WTC11 (cell line): ENCODE measurements at regions not wholly inside any gene's neighbourhood (a gene's known extent, or its start where the extent isn't known, plus 50 kb on each side); places are given as distances from the start of the nearest gene placed in this dataset.

ENCODE experiments used
- ATAC-seq: fragments of 200-7000 bp; cut with Tn5 transposase; 2 replicates; pipeline ENCODE4 v1.10.0; 2021; ENCODE audit warnings: mild to moderate bottlenecking, moderate library complexity
- CTCF ChIA-PET: fragments of 300-600 bp; sonication (Branson Sonifier 250); formaldehyde crosslinking; loops from one replicate; lab custom pipeline; 2021; ENCODE audit warnings: antibody characterized with exemption; lab: Charles Lee
- POLR2A ChIA-PET: fragments of 350-600 bp; sonication (Branson Sonifier 250); formaldehyde crosslinking; loops from one replicate; lab custom pipeline; 2021; ENCODE audit warnings: antibody characterized with exemption; lab: Charles Lee
- DNase-seq: peaks from one replicate; pipeline ENCODE4 v3.0.0; 2021; ENCODE audit warnings: low spot score
- H3K27ac Mint-ChIP-seq: 2 replicates; pipeline ENCODE4 v1.8.0; 2021; ENCODE audit warnings: mixed read lengths
- H3K27me3 Mint-ChIP-seq: 2 replicates; pipeline ENCODE4 v1.8.0; 2021; ENCODE audit warnings: low read depth, mild to moderate bottlenecking, moderate library complexity, mixed read lengths
- H3K36me3 Mint-ChIP-seq: 2 replicates; pipeline ENCODE4 v1.8.0; 2021; ENCODE audit warnings: mixed read lengths
- H3K4me1 Mint-ChIP-seq: 2 replicates; pipeline ENCODE4 v1.8.0; 2022; ENCODE audit warnings: mixed read lengths
- H3K4me3 Mint-ChIP-seq: 2 replicates; pipeline ENCODE4 v1.8.0; 2021; ENCODE audit warnings: mild to moderate bottlenecking, moderate library complexity, mixed read lengths
- H3K9me3 Mint-ChIP-seq: 2 replicates; pipeline ENCODE4 v1.8.0; 2021; ENCODE audit warnings: mixed read lengths
- AFF4 ChIP-seq: sonication (generic); formaldehyde crosslinking; IDR thresholded peaks from 2 replicates; pipeline ENCODE4 v1.8.1; 2023; ENCODE audit warnings: mild to moderate bottlenecking, missing genetic modification reagents, borderline replicate concordance
- AR ChIP-seq: fragments of 250-450 bp; sonication (Bioruptor Pico); IDR thresholded peaks from 2 replicates; pipeline ENCODE4 v1.9.0; 2021; ENCODE audit warnings: mild to moderate bottlenecking
- ATF3 ChIP-seq: sonication (generic); formaldehyde crosslinking; conservative IDR thresholded peaks from 2 replicates; pipeline ENCODE4 v1.8.1; 2022; ENCODE audit warnings: mild to moderate bottlenecking, missing genetic modification reagents
- ATF6 ChIP-seq: sonication (generic); formaldehyde crosslinking; IDR thresholded peaks from 2 replicates; pipeline ENCODE4 v1.8.1; 2023; ENCODE audit warnings: mild to moderate bottlenecking, missing genetic modification reagents
- CREM ChIP-seq: sonication (generic); formaldehyde crosslinking; IDR thresholded peaks from 2 replicates; pipeline ENCODE4 v1.8.1; 2022; ENCODE audit warnings: mild to moderate bottlenecking, missing genetic modification reagents, moderate library complexity
- CTCF ChIP-seq: fragments of 200-600 bp; IDR thresholded peaks from 2 replicates; pipeline ENCODE4 v1.8.0; 2022; ENCODE audit warnings: antibody characterized with exemption
- ERG ChIP-seq: fragments of 250-450 bp; sonication (Bioruptor Pico); IDR thresholded peaks from 2 replicates; pipeline ENCODE4 v1.8.0; 2021; ENCODE audit warnings: mild to moderate bottlenecking
- GABPB1 ChIP-seq: sonication (generic); formaldehyde crosslinking; IDR thresholded peaks from 2 replicates; pipeline ENCODE4 v1.8.1; 2023; ENCODE audit warnings: mild to moderate bottlenecking, missing genetic modification reagents
- GTF2I ChIP-seq: fragments of 250-450 bp; sonication (Bioruptor Pico); conservative IDR thresholded peaks from 2 replicates; pipeline ENCODE4 v1.4.0; 2021; ENCODE audit warnings: mild to moderate bottlenecking
- HMGA2 ChIP-seq: fragments of 250-450 bp; sonication (Bioruptor Pico); IDR thresholded peaks from 2 replicates; pipeline ENCODE4 v1.4.0; 2021; ENCODE audit warnings: mild to moderate bottlenecking, moderate library complexity
- IRF2 ChIP-seq: sonication (generic); formaldehyde crosslinking; IDR thresholded peaks from 2 replicates; pipeline ENCODE4 v1.8.0; 2022; ENCODE audit warnings: low read depth, missing genetic modification reagents, borderline replicate concordance
- JAZF1 ChIP-seq: fragments of 250-450 bp; sonication (Bioruptor Pico); IDR thresholded peaks from 2 replicates; pipeline ENCODE4 v1.9.0; 2021; ENCODE audit warnings: moderate library complexity, mild to moderate bottlenecking, inconsistent platforms
- MYBL2 ChIP-seq: sonication (generic); formaldehyde crosslinking; IDR thresholded peaks from 2 replicates; pipeline ENCODE4 v1.8.1; 2023; ENCODE audit warnings: mild to moderate bottlenecking, moderate library complexity, missing genetic modification reagents
- NR2C2 ChIP-seq: sonication (generic); formaldehyde crosslinking; IDR thresholded peaks from 2 replicates; pipeline ENCODE4 v1.8.0; 2022; ENCODE audit warnings: mild to moderate bottlenecking, missing genetic modification reagents
- PRRX2 ChIP-seq: fragments of 250-450 bp; sonication (Bioruptor Pico); IDR thresholded peaks from 2 replicates; pipeline ENCODE4 v1.8.0; 2021; ENCODE audit warnings: mild to moderate bottlenecking
- RELA ChIP-seq: sonication (generic); formaldehyde crosslinking; IDR thresholded peaks from 2 replicates; pipeline ENCODE4 v1.8.1; 2022; ENCODE audit warnings: missing genetic modification reagents, mild to moderate bottlenecking, borderline replicate concordance
- ZNF396 ChIP-seq: fragments of 250-450 bp; sonication (Bioruptor Pico); IDR thresholded peaks from 2 replicates; pipeline ENCODE4 v1.8.0; 2021; ENCODE audit warnings: mild to moderate bottlenecking, moderate library complexity, borderline replicate concordance
- ZNF423 ChIP-seq: fragments of 250-450 bp; sonication (Bioruptor Pico); IDR thresholded peaks from 2 replicates; pipeline ENCODE4 v2.1.2; 2022; ENCODE audit warnings: mild to moderate bottlenecking, moderate library complexity
- ZNF671 ChIP-seq: fragments of 250-450 bp; sonication (Bioruptor Pico); IDR thresholded peaks from 2 replicates; pipeline ENCODE4 v1.8.0; 2021; ENCODE audit warnings: mild to moderate bottlenecking

GRCh38 chr14:106309423-106309822, 783.0 kb downstream of the TMEM121 start (continued):
- TF ChIP-seq ATF3 (CRISPR knock-in tag) (no peak), ERG (CRISPR knock-in tag) (no peak), MYBL2 (CRISPR knock-in tag) (no peak)

- Mint-ChIP-seq H3K4me1 (no peaks in the 10 kb centered on the region), H3K9me3 (peaks cover 84% of the 10 kb centered on the region)
Observed at GRCh38 chr14:106315436-106315835, 789.1 kb downstream of the TMEM121 start.

More at GRCh38 chr14:106315436-106315835, 789.1 kb downstream of the TMEM121 start:
- H3K27me3 Mint-ChIP-seq: no peaks in the 10 kb centered on the region; the same call in 1 of the 2 replicates
- H3K4me3 Mint-ChIP-seq: no peak overlapping the region
- CTCF ChIA-PET: no interaction called here
- H3K27ac Mint-ChIP-seq: no peak overlapping the region
- ATAC-seq: no peak
- TF ChIP-seq RELA (CRISPR knock-in tag) (no peak), JAZF1 (CRISPR knock-in tag) (no peak), AFF4 (CRISPR knock-in tag) (no peak), IRF2 (CRISPR knock-in tag) (no peak), HMGA2 (no peak), GABPB1 (CRISPR knock-in tag) (no peak), ZNF396 (CRISPR knock-in tag) (no peak), PRRX2 (CRISPR knock-in tag) (no peak), CREM (CRISPR knock-in tag) (no peak), NR2C2 (CRISPR knock-in tag) (no peak), CTCF (no peak), AR (CRISPR knock-in tag) (no peak), GTF2I (CRISPR knock-in tag) (no peak), ZNF671 (no peak), ATF6 (no peak), ZNF423 (CRISPR knock-in tag) (no peak)
- TF ChIP-seq, all 79 proteins: peak for 0
- POLR2A ChIA-PET: no interaction called here
- peaks cover 77% of the 10 kb centered on the region for H3K36me3 Mint-ChIP-seq
- DNase-seq: no peak
